ENCODE measurements at regions not wholly inside any gene's neighbourhood (a gene's known extent, or its start where the extent isn't known, plus 50 kb on each side); places are given as distances from the start of the nearest gene placed in this dataset.

- H3K4me3 ChIP-seq (ENCODE audit: low read length), result no peak overlapping the region
- no peak for TF ChIP-seq CTCF (conservative IDR thresholded peaks at IDR 0.05; ENCODE audit: low read depth, low read length)
- no peak for DNase-seq (ENCODE audit: low read depth)
These were observed 74.7 kb downstream of the BUD13 start for GRCh38 chr11:116698080-116698479.

DNA sequence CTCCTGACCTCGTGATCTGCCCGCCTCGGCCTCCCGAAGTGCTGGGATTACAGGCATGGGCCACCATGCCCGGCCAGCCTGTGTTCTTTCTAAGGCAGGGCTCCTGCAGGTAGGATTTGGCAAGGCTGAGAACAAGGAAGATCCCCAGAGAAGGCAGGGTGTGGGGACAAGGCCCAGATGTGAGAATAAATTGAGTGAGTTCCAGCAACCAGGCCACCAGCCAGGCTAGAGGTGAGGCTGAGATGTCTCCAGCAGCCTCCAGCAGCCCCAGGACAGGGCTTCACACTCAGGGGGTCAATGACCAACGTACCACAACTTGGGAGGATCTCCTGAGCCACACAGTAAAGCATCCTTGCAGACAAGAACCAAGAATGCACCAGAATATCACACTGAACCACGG lies 75.1 kb downstream of the BUD13 start:
- no peak overlapping the region for H3K4me3 ChIP-seq (ENCODE audit: low read length)
- no peak for DNase-seq (ENCODE audit: low read depth)
- TF ChIP-seq CTCF (conservative IDR thresholded peaks at IDR 0.05; ENCODE audit: low read depth, low read length), result no peak

DNA sequence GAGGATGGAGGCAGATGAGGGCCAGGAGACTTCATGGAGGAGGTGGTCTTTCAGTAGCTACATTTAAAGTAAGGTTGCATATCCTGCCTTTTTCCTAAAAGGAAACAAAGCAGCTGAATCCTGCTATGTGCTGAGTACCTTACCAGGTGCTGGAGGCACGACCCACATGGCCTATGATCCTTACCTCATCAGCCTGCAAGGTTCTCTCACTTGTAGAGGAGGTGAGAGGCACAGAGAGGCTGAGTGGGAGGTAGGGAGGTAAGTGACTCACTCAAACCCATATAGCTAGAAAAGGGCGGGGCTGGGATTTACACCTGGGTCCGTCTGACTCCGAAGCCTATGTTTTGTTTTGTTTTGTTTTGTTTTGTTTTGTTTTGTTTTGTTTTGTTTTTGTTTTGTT lies 75.8 kb downstream of the BUD13 start:
- no peak for DNase-seq (ENCODE audit: low read depth)
- TF ChIP-seq CTCF (conservative IDR thresholded peaks at IDR 0.05; ENCODE audit: low read depth, low read length), result no peak
- no peak overlapping the region for H3K4me3 ChIP-seq (ENCODE audit: low read length)

DNA sequence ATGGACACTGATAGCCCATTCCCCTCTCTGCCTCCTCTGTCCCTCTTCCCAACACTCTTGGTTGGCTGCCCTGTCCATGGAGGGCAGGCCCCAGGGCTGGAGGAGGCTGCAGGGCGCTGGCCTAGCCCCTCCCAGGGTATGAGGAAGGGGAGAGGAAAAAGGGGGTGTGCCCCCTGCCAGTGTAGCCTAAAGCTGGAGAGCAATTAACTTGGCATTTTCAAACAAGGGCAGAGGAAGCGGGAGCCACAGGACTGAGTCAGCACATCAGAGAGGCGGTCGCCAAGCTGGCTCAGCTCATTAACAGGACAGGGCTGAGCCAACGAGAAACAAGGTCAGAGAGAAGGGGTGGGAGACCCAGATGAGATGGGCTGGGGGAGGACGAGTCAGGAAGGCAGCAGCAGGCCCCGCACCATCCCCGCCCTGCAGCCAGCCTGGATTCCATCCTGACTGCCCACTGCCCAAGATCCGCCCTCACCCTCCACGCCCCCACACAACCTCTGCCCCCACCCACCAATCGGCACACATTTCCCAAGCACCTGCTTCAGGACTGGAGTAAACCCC lies 76.3 kb downstream of the BUD13 start:
- DNase-seq (ENCODE audit: low read depth), result no peak
- H3K4me3 ChIP-seq (ENCODE audit: low read length), result no peak overlapping the region
- TF ChIP-seq CTCF (conservative IDR thresholded peaks at IDR 0.05; ENCODE audit: low read depth, low read length), result no peak

- TF ChIP-seq CTCF (conservative IDR thresholded peaks at IDR 0.05; ENCODE audit: low read depth, low read length), result no peak
- no peak overlapping the region for H3K4me3 ChIP-seq (ENCODE audit: low read length)
- no peak for DNase-seq (ENCODE audit: low read depth)
These were observed 77.0 kb downstream of the BUD13 start for GRCh38 chr11:116695657-116696254.

GRCh38 chr11:116694815-116695590 lies 77.8 kb downstream of the BUD13 start:
- no peak for TF ChIP-seq CTCF (conservative IDR thresholded peaks at IDR 0.05; ENCODE audit: low read depth, low read length)
- no peak for DNase-seq (ENCODE audit: low read depth)
- no peak overlapping the region for H3K4me3 ChIP-seq (ENCODE audit: low read length)

DNA sequence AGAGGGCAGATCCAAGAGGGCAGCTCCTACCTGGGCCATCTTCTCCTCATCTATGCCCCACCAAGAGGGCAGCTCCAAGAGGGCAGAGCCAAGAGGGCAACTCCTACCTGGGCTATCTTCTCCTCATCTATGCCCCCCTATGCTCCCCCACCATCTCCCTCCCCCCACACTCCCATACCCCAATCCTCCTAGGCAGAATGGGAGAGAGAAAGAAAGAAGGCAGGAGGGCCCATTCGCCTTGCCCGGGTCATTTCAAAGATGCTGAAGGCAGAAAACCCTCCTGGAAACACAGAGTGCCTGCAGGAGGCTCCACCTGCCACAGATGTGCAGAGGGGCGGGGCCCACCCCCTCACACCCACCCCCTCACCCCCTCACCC lies 78.5 kb downstream of the BUD13 start:
- no peak for DNase-seq (ENCODE audit: low read depth)
- H3K4me3 ChIP-seq (ENCODE audit: low read length), result no peak overlapping the region
- TF ChIP-seq CTCF (conservative IDR thresholded peaks at IDR 0.05; ENCODE audit: low read depth, low read length), result no peak

All from retinal pigment epithelial cell (primary cell).